ENCODE measurements at regions not wholly inside any gene's neighbourhood (a gene's known extent, or its start where the extent isn't known, plus 50 kb on each side); places are given as distances from the start of the nearest gene placed in this dataset.

DNA sequence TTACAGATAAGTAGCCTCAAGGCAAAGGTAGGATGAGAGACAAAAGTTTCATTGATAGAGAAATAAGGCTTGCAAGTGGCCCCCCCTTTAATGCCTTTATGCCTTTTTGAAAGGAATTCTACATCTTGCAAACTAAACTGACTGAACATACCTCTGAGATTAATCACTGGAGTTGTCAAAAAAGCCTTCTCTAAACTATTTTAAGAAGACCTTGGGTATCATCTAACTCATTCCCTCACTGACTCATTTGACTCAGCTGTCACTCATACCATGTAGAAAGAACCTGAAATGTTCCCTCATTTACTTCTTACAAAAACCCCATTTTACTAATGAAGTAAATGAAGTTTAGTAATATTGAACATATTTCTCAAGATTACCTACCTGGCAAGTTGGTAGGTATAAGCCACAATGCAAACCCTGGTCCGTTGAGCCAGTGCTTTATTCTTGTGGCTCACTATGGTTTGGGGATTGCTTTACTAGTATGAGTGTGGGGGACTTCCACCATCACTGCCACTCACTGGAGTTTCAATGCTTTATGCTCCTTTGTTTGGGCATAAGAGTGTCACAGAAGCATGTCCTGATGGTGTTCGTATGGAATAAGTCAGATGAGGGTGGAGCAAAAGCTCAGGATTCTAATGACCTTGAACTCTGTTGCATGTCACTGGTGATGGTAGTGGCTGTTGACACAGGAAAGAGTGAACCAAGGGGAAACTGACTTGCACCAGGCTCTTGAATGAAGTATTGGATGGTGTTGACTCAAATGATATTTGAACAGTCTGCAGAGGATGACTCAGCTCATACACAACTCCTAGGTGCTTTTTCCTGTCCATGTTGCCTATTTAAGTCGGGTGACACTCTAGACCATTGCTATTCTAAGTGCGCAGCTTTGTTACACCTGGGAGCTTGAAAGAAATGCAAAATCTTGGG, 305.5 kb upstream of the EMCN start:
- TF ChIP-seq SP7 (tag by site-specific recombination; IDR thresholded peaks at IDR 0.05) (no peak), SP2 (tag by site-specific recombination; IDR thresholded peaks at IDR 0.05) (no peak), ZBTB17 (tag by site-specific recombination; IDR thresholded peaks at IDR 0.05) (no peak), ZNF677 (tag by site-specific recombination; IDR thresholded peaks at IDR 0.05) (no peak), ZNF266 (tag by site-specific recombination; IDR thresholded peaks at IDR 0.05; ENCODE audit: low read depth) (no peak), ZFP3 (tag by site-specific recombination; IDR thresholded peaks at IDR 0.05; ENCODE audit: low read depth) (no peak), ZBTB8A (tag by site-specific recombination; IDR thresholded peaks at IDR 0.05) (no peak), ZNF37A (tag by site-specific recombination; IDR thresholded peaks at IDR 0.05) (no peak), YY1 (tag by site-specific recombination; IDR thresholded peaks at IDR 0.05) (no peak), RBAK (tag by site-specific recombination; IDR thresholded peaks at IDR 0.05) (no peak)
- TF ChIP-seq, protein P1, sequence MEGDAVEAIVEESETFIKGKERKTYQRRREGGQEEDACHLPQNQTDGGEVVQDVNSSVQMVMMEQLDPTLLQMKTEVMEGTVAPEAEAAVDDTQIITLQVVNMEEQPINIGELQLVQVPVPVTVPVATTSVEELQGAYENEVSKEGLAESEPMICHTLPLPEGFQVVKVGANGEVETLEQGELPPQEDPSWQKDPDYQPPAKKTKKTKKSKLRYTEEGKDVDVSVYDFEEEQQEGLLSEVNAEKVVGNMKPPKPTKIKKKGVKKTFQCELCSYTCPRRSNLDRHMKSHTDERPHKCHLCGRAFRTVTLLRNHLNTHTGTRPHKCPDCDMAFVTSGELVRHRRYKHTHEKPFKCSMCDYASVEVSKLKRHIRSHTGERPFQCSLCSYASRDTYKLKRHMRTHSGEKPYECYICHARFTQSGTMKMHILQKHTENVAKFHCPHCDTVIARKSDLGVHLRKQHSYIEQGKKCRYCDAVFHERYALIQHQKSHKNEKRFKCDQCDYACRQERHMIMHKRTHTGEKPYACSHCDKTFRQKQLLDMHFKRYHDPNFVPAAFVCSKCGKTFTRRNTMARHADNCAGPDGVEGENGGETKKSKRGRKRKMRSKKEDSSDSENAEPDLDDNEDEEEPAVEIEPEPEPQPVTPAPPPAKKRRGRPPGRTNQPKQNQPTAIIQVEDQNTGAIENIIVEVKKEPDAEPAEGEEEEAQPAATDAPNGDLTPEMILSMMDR (tag by site-specific recombination; IDR thresholded peaks at IDR 0.05), result no peak
- TF ChIP-seq, protein P2, sequence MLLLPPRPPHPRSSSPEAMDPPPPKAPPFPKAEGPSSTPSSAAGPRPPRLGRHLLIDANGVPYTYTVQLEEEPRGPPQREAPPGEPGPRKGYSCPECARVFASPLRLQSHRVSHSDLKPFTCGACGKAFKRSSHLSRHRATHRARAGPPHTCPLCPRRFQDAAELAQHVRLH (tag by site-specific recombination; IDR thresholded peaks at IDR 0.05), result no peak
- TF ChIP-seq, protein P3, sequence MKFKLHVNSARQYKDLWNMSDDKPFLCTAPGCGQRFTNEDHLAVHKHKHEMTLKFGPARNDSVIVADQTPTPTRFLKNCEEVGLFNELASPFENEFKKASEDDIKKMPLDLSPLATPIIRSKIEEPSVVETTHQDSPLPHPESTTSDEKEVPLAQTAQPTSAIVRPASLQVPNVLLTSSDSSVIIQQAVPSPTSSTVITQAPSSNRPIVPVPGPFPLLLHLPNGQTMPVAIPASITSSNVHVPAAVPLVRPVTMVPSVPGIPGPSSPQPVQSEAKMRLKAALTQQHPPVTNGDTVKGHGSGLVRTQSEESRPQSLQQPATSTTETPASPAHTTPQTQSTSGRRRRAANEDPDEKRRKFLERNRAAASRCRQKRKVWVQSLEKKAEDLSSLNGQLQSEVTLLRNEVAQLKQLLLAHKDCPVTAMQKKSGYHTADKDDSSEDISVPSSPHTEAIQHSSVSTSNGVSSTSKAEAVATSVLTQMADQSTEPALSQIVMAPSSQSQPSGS (tag by site-specific recombination; IDR thresholded peaks at IDR 0.05; ENCODE audit: low read depth), result no peak

Data from HEK293 (cell line).